ENCODE measurements at regions not wholly inside any gene's neighbourhood (a gene's known extent, or its start where the extent isn't known, plus 50 kb on each side); places are given as distances from the start of the nearest gene placed in this dataset.
"Not testable (repeated sequence)": the region's sequence is repeated elsewhere in the genome, so short reads cannot be mapped to it uniquely, and the experiment has no call there.

- no peak overlapping the region for H3K4me3 ChIP-seq
- H3K9me3 ChIP-seq: no peaks in the 10 kb centered on the region
- H3K27me3 ChIP-seq: no peaks in the 10 kb centered on the region
- no peak for TF ChIP-seq CTCF (IDR thresholded peaks at IDR 0.05)
- no peak for TF ChIP-seq POLR2A (IDR thresholded peaks at IDR 0.05)
- TF ChIP-seq EP300 (IDR thresholded peaks at IDR 0.05): no peak
- no peaks in the 10 kb centered on the region for H3K36me3 ChIP-seq
- H3K27ac ChIP-seq: no peak overlapping the region
- 34 to 48% methylated on average over 3 of the region's 3 CpGs for WGBS, 2 donors
- DNase-seq (ENCODE audit: low spot score in 2 of 2): no peak
- no peaks in the 10 kb centered on the region for H3K4me1 ChIP-seq
These were observed 335.1 kb downstream of the XPNPEP1 start for GRCh38 chr10:109588259-109588658.

- Histone ChIP-seq H3K36me3 (no peaks in the 10 kb centered on the region), H3K4me1 (no peaks in the 10 kb centered on the region), H3K4me3 (no peak overlapping the region), H3K27ac (no peak overlapping the region), H3K27me3 (no peaks in the 10 kb centered on the region), H3K9me3 (no peaks in the 10 kb centered on the region)
- no peak for TF ChIP-seq POLR2A (IDR thresholded peaks at IDR 0.05)
- no peak for TF ChIP-seq CTCF (IDR thresholded peaks at IDR 0.05)
- no peak for TF ChIP-seq EP300 (IDR thresholded peaks at IDR 0.05)
- 78 to 86% methylated on average over 3 of the region's 3 CpGs for WGBS, 2 donors
- DNase-seq (ENCODE audit: low spot score in 2 of 2): no peak
These were observed 335.9 kb downstream of the XPNPEP1 start for GRCh38 chr10:109587366-109587765.

GRCh38 chr10:109556399-109556798, 366.9 kb downstream of the XPNPEP1 start:
- H3K9me3 ChIP-seq: peaks cover 0 to 15% (median 0%) of the 10 kb centered on the region in 4 donors
- no peaks in the 10 kb centered on the region for H3K27me3 ChIP-seq
- no peaks in the 10 kb centered on the region for H3K4me1 ChIP-seq
- TF ChIP-seq POLR2A (IDR thresholded peaks at IDR 0.05): no peak
- TF ChIP-seq CTCF (IDR thresholded peaks at IDR 0.05): no peak
- no peak for TF ChIP-seq EP300 (IDR thresholded peaks at IDR 0.05)
- no peak for DNase-seq (ENCODE audit: low spot score in 2 of 2)
- H3K4me3 ChIP-seq: no peak overlapping the region
- no peak overlapping the region for H3K27ac ChIP-seq
- no peaks in the 10 kb centered on the region for H3K36me3 ChIP-seq

GRCh38 chr10:109542050-109542603, 381.2 kb downstream of the XPNPEP1 start:
- H3K27ac ChIP-seq; DNase-seq (ENCODE audit: low spot score in 2 of 2); H3K4me1 ChIP-seq; H3K27me3 ChIP-seq; H3K4me3 ChIP-seq; H3K36me3 ChIP-seq: not testable (repeated sequence)
- peaks cover 0 to 27% (median 0%) of the 10 kb centered on the region in 4 donors for H3K9me3 ChIP-seq
- 63 to 64% methylated on average over 8 of the region's 8 CpGs for WGBS, 2 donors

GRCh38 chr10:109534193-109534592, 389.1 kb downstream of the XPNPEP1 start:
- no peak overlapping the region for H3K4me3 ChIP-seq
- H3K27ac ChIP-seq: no peak overlapping the region
- H3K9me3 ChIP-seq: peaks cover 0 to 31% (median 0%) of the 10 kb centered on the region in 4 donors
- H3K27me3 ChIP-seq: no peaks in the 10 kb centered on the region
- WGBS, 2 donors: 40 to 49% methylated on average over 3 of the region's 3 CpGs
- no peaks in the 10 kb centered on the region for H3K36me3 ChIP-seq
- TF ChIP-seq CTCF (IDR thresholded peaks at IDR 0.05) (no peak), EP300 (IDR thresholded peaks at IDR 0.05) (no peak), POLR2A (IDR thresholded peaks at IDR 0.05) (no peak)
- DNase-seq (ENCODE audit: low spot score in 2 of 2): no peak
- no peaks in the 10 kb centered on the region for H3K4me1 ChIP-seq

GRCh38 chr10:109529258-109529657, 394.1 kb downstream of the XPNPEP1 start:
- no peak overlapping the region for H3K27ac ChIP-seq
- H3K36me3 ChIP-seq: no peaks in the 10 kb centered on the region
- H3K4me3 ChIP-seq: no peak overlapping the region
- H3K9me3 ChIP-seq: peaks cover 0 to 47% (median 2%) of the 10 kb centered on the region in 4 donors
- H3K27me3 ChIP-seq: no peaks in the 10 kb centered on the region
- no peaks in the 10 kb centered on the region for H3K4me1 ChIP-seq
- DNase-seq (ENCODE audit: low spot score in 2 of 2): no peak
- TF ChIP-seq CTCF (IDR thresholded peaks at IDR 0.05) (no peak), EP300 (IDR thresholded peaks at IDR 0.05) (no peak), POLR2A (IDR thresholded peaks at IDR 0.05) (no peak)

Data from tibial nerve (tissue), 4 donors.